ENCODE measurements at regions not wholly inside any gene's neighbourhood (a gene's known extent, or its start where the extent isn't known, plus 50 kb on each side); places are given as distances from the start of the nearest gene placed in this dataset.

DNA sequence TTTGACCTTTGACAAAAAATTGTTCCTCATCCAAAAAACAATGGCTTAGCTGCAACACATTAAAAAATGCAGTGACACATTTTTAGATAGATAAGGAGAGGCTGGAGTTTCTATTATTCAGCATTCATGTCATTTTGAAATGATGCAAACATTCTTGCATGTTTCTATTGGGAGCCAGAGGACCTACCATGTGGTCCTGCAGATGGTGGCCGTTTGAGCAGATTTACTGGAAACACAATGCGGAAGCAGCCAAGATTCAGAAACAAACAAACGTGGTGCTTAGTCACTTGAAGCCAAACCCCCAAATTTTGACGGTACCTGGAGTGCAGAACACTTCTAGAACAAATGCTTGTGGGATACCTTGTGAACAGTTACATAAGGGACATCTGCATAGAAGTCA lies 456.7 kb downstream of the PCDH18 start:
- no peak for TF ChIP-seq CTCF (IDR thresholded peaks at IDR 0.05)
- TF ChIP-seq SIN3A (IDR thresholded peaks at IDR 0.05; ENCODE audit: borderline replicate concordance, insufficient read depth, low read depth, low read length), result no peak
- TF ChIP-seq POLR2AphosphoS5 (IDR thresholded peaks at IDR 0.05; ENCODE audit: low read depth, low read length), result no peak
- no peak for TF ChIP-seq REST (IDR thresholded peaks at IDR 0.05; ENCODE audit: insufficient read depth in 1 of 2, low read depth in 2 of 2, low read length in 1 of 2)

Data from Panc1 (cell line).